Stimulated activated CD8-positive, alpha-beta memory T cell treated with anti-CD3 and anti-CD28 coated beads, Interleukin-4, amount 100 ng/mL, for 1 hour (primary cell): ENCODE measurements at regions not wholly inside any gene's neighbourhood (a gene's known extent, or its start where the extent isn't known, plus 50 kb on each side); places are given as distances from the start of the nearest gene placed in this dataset.

Source experiments
- DNase-seq, 2 donors: peaks; one replicate each; pipeline ENCODE4 v3.0.0-alpha.2; 2020; ENCODE audit warnings: low read depth in 2 of 2, low spot score in 1 of 2

DNA sequence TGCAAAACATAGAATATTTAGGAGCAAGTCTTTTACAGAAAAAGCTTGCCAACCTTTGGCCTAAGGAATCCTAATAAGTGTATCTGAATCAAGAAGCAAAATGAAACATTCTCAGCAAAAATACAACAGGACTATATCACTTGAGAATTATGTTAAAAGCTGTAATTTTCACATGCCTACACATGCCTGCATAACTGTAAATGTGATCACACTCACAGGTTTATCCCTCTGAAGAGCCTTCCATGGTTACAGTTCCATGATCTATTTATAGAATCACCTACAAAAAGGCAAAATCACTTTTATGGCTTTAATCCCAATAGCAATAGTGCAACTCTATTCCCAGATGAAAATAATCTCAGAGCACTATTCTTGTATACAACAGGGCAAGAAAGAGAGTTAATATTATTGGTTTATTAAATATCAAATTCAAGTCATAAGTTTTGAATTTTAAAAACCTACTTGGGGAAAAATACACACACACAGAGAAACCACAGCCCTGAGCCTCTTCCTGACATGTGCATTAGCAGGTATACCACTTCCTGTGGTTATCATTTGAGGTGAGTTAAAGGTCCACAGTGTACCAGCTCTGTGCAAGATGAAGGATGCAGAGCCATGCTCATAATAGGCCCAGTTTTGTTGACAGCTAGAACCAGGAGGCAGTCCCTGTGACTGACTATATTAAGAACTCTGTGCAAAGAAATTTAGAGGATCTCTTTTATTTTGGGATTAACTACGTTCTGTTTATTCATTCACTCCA lies 252.5 kb upstream of the TGFBR2 start:
- peak; percentile 8 to 25 for DNase-seq

DNA sequence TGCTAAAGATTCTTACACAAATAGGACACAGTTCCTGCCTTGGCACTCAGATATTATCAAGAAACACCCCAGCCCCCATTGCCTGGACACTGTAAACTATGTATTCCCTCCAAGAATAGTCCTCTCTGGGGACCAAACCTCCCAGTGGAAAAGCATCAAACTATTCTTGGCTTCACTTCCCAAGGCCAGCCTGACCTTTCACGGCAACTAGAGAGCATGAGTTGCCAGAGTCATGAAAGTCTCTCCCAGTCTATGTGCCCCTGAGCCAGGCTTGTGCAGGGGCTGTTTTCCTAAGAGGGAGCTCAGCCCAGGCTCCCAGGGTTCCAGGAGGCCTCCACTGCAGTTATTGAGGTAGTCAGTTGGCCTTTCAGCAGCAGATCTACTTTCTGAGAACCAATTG lies 251.9 kb upstream of the TGFBR2 start:
- no peak for DNase-seq

DNA sequence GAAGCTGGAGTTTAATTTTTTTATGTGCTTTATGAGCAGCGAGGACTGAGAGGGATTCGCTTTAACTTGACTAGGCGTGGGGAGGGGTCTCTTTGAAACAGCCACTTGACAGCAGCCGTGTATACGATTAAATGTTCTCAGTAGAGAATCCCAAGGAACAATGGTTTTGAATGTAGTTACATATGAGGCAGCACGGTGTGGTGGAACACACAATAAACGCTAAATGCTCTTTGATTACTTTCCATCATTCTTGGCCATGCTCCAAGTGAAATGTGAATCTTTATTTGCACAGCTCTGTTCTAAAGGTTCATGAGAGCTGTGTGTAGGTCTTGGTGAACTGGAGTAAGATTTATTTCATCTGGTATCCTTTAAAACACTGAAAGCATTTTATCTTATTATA lies 251.4 kb upstream of the TGFBR2 start:
- no peak for DNase-seq

DNA sequence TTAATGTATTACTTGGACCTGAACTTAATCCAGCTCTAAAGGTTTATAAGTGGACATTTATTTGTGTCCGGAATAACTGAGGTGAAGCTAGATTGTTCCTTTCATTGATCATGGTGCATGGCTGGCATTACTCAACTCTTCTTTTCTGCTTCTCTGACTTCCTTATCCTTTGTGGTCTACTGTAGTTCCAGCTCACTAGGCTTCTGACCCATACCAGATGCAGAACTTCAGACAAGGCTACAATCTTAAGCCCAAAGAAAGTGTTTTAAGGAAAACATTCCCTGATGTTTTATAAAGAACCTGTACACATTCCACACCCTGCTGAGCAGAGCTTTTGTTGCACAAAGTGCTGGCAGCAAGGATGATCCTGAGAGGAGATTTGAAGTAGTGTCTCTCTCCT lies 250.8 kb upstream of the TGFBR2 start:
- no peak for DNase-seq

DNA sequence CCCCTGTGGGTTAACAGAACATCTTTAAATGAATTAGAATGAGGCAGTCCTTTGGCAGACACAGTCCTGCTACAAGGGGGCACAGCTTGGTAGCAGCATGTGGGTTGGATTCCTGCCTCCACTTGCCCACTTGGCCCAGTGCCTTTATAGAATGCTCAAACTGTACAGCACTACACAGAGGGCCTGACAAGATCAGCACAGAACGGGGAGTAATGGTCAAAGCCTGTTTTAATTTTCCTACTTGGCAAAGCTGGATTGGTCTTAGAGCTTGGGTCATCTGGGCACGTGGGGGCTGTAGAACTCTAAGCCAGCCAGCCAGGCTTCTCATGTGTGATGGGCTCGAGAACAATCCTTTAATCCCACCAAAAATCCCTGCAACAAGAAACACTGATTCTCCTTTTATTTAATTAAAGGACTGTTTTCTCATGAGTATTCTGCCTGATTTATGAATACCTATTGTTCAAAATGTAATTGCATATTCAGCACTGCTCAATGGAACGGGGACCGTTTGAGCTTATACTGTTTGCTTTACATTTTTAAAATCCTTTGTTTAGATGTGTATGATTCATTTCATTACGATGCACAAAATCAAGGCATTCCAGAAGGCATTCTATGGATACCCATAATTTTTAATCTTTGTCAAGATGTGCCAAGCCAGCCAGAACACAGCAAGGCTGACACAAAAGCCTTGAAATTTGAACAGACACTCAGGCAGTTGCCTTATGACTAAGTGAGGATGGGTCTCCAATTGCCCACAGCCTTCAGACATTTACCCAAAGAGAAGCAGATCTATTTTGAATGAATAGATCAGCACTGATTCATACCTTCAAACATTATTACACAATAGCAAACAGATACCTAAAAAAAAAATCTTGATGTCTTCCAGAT lies 249.3 kb upstream of the TGFBR2 start:
- no peak for DNase-seq

DNA sequence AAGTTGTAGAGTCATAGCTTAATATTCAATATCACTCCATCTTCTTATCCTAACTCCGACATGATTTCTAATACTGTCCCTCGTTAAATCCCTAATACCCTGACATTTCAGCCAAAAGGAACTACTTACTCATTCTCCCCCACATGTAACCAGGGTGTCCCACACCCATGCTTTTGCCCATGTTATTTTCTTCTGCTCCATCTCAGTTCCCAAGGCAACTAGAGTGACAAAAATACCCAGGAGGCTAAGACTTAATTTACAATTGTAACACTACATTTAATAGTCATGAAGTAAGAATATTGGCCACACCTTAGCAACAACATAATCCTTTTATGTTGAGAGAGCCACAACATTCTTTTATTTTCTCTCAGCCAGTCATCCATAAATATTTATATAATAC lies 248.5 kb upstream of the TGFBR2 start:
- no peak for DNase-seq

DNA sequence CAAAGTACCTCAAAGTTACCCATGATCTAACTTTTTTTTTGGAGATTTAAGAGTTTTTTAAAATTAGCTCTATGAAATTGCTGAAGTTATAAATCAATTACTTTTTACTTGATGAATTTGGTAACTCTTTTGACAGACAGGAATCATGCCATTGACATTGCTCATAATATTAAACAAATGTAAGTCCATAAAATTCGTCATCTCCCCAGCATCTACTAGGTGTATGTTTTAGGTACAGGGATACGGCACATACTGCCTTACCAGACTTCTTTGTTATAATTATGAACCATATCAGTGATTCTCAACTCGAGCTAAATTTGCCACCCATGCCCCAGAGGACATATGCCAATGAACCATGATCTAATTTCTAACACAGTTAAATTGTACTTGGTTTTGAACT lies 247.5 kb upstream of the TGFBR2 start:
- no peak for DNase-seq

DNA sequence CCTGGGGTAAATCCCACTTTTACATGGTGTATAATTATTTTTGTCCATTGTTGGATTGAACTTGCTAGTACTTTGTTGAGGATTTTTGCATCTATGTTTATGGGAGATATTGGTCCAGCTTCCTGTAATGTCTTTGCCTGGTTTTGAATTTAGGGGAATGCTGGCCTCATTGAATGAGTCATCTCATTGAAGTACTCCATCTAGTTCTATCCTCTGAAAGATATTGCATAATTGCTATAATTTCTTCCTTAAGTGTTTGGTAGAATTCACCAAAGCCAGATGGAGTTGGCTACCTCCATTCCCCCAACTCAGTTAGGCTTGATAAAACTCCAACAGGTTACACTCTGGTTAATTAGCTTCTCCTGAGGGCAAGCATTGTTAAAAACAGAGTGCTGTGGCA lies 237.4 kb upstream of the TGFBR2 start:
- DNase-seq: no peak

DNA sequence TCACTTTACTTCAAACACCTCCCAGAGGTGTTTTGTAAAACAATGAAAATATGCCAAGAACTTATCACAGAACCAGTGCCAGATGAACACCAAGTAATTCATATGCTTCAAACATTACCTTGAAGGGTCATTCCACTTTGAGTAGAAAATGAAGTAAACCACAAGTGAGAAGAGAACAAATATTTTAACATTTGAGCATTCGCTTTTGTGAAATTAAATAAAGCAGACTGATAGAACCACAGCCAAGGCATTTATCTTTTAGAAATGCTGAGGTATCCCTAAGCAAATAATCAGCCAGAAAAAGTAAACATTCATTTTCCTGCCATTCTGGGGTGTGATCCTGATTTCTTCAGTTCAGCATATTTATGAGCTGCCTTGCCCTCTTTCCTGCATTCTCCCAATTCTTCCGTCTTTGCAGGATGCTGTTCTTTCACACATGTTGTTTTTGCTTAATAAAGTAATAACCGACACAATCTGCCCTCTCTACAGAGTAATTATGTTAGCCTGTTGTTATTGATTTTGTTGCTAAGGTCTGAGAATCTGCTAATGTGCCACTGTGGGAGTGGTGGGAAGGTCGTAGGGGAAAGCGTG lies 235.6 kb upstream of the TGFBR2 start:
- DNase-seq: no peak

DNA sequence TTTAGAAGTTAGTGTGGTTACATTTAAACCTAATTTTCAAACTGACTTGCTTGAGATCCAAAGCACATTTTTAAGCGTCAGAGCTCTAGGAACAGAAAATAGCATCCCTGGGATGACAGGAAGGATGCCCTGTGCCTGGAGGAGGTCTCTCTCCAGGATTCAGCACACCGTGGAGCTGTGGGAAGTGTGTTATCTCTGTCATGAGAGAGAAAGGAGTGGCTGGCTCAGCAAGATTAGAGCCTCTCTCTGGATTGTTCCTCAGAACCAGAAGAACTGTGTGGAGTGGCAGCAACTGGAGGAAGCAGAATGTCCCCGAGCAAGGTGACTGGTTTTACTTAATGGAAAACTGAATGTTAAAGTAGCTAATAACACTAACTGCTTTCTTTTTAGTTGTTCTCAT lies 233.6 kb upstream of the TGFBR2 start:
- no peak for DNase-seq

DNA sequence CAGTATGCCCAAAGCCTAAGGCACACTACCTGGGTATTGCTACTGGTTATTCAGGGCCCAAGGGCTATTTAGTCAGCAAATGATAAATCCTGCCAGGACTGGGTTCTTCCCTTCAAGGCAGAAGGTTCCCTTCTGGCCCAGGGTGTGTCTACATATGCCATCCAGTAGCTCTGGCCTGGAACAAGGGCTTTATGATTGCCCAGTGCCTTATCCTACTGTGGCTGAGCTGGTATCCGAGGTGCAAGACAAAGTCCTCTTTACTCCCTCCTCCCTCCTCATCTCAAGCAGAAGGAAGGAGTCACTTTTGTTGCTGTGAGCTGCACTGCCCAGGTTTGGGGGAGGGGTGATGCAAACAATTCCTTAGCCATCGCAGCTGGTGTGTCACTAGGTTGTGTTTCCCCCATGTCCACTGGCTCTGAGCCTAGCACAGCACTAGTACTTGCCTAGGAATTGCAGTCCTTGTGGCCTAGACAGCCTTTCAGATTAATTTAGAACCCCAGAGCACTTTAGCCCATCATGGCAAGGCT lies 221.8 kb upstream of the TGFBR2 start:
- DNase-seq: no peak

DNA sequence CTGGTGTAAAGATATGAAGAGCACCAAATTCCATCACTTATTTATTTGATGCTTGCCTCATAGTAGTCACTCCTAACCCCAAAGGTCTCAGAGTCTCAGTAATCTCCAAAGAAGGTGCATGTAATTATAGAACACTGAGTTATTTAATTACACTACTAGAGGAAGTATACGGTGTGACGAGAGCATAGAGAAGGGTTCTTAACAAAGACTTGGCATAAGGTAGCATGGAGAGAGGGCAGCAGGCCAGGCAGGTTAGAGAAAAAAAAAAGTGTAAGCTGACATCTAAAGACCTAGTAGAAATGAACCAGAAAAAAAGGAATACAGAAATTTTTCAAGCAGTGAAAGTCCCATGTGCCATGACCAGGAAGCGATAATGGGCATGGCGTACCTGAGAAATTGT lies 213.3 kb upstream of the TGFBR2 start:
- no peak for DNase-seq

DNA sequence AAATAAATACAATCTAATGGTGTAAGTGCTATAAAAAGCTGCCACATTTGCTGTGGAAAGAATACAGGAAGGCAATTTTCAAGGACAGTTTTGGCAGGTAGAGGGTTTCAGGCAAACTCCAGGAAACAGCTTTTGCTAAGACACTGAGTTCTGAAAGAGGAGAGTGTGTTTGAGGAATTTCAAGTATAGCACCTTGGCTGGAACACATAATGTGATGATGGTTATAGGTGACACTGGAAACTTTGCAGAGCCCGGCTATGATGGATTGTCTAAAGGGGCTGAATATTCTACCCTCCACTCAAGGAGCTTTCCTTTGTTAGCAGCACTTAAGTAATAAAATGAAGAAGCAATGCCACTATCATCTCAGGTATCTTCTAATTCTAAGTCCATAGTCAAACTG lies 209.4 kb upstream of the TGFBR2 start:
- no peak for DNase-seq

DNA sequence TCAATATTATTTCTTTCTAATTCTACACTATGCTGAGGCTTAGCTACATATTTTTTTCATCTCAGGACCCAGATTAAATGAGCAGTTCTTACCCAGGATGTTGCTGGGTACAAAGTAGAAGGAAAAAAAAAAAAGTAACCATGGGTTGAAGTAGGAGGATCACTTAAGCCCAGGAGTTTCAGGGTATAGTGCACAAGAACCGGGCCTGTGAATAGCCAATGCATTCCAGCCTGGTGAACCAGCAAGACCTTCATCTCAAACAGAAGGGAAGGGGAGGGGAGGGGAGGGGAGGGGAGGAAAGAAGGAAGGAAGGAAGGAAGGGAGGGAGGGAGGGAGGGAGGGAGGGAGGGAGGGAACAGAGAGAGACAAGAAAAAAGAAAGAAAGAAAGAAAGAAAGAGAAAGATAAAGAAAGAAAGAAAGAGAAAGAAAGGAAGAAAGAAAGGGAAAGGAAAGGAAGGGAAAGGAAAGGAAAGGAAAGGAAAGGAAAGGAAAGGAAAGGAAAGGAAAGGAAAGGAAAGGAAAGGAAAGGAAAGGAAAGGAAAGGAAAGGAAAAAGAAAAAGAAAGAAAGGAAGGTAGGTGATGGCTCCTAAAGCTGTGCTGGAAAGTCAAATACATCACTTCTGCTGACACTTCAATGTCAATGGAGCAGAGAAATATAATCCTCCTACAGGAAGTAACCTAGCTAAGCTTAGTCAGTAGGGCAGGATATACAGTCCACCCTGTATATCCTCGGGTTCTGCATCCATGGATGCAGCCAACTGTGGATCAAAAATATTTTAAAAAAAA lies 206.8 kb upstream of the TGFBR2 start:
- DNase-seq: no peak

DNA sequence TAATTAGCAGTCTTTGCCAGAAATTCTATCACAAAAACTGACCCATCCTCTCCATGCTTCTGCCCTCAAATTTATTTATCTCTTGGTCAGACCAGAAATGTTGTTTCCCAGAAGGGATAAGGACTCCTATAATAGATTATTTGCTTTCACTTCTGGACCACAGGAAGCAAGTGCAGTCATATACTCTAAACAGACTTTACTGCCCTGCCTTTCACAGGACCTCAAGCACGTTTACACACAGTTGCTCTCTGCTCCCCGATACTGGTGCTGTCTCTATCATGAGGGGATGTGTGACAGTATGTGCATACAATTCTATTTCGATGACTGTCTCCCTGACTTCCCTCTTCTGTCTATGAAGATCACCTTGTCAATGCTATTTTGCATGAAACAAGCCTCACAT lies 205.5 kb upstream of the TGFBR2 start:
- no peak for DNase-seq

DNA sequence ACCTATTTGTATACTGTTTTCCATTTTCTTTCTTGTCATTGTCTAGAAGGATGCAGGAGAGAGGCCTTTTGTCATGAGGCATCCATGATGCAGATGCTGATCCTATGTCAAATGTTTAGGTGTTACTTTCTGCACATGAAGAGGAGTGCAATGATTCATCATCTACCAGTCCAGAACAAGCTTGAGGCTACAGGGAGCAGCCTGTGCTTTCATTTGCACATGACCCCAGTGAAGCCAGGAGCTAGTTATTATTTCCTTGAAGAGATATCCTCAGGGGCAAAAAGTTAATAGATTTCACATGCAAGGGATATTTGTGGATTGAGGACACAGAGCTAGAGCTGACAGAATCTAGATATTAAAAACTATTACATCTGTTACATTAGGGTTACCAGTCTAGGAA lies 204.4 kb upstream of the TGFBR2 start:
- no peak for DNase-seq

DNA sequence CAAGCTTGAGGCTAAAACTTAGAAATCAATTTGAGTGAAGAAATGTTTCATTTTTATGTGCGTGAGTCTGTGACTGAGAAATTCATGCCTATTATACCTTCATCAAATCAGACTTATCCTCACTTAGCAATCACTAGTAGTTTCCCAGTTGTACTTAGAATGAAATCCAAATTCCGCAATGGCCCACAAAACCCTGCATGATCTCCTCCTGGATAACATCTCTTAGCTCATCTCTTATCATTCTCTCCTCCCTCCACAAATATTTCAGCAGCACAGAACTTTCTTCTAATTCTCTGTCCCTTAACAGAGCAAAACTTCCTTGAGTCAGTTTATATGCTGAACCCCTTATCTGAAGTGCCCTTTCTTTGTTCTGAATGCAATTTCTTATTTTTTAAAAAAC lies 198.8 kb upstream of the TGFBR2 start:
- DNase-seq: no peak

DNA sequence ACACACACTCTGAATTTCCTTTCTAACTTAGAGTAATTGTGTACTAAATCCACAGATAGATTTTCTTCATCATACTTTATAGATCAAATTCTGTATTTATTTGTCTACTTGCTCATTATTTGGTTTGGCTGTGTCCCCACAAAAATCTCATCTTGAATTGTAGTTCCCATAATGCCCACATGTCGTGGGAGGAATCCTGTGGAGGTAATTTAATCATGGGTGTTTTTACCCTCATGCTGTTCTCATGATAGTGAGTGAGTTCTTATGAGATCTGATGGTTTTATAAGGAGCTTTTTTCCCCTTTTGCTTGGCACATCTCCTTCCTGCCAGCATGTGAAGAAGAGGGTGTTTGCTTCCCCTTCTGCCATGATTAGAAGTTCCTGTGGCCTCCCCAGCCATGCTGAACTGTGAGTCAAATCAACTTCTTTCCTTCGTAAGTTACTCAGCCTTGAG lies 198.3 kb upstream of the TGFBR2 start:
- DNase-seq: no peak

DNA sequence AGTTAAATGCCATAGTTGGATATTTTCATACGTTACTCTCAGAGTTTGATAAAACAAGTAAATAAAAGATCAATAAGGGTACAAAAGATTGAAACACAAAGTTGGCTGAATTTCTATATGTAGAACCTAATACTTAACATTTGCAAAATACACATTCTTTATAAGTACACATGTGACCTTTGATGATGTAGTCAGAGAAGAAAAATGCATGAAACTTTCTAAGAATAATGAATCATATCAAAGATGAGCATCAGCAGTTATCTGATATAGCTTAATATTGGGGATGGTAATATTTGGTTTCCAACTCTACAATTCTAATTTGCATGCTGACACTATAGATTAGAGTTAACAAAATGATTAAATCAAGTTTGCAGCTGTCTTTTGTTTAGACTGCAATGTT lies 188.0 kb upstream of the TGFBR2 start:
- DNase-seq: no peak

DNA sequence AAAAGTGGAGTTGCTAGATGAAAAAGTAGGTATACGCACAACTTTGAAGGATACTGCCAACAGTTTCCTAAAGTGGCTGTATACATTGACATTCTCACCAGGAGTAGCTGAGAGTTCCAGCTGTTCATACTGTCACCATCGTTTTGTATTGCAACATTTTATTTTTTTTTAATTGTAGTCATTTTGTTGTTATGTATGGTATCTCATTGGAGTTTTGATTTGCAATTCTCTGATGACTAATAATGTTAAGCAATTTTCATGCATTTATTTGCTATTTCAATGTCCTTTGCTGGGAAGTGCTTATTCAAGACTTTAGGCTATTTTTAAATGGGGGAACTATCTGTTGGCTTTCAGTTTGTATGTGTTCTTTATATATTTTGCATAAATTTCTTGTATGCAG lies 185.1 kb upstream of the TGFBR2 start:
- no peak for DNase-seq
